Prostate gland (tissue), 2 donors: ENCODE measurements at regions not wholly inside any gene's neighbourhood (a gene's known extent, or its start where the extent isn't known, plus 50 kb on each side); places are given as distances from the start of the nearest gene placed in this dataset.

Source experiments
- DNase-seq: peaks from one replicate; pipeline ENCODE4 v3.0.0-alpha.2; 2019; ENCODE audit warnings: low spot score
- H3K27ac ChIP-seq, 2 donors: fragments of 200-600 bp; sonication (generic); 2 replicates each; pipeline ENCODE4 v1.5.1; 2017 to 2019
- H3K27me3 ChIP-seq: fragments of 200-600 bp; sonication (generic); replicated peaks from 2 replicates; pipeline ENCODE4 v1.5.1; 2019; ENCODE audit not compliant: insufficient read depth
- H3K36me3 ChIP-seq, 2 donors: fragments of 200-600 bp; sonication (generic); 1 replicate in 1 of 2; 2 replicates in 1 of 2; pipeline versions ENCODE4 v1.5.1 to v1.8.1; 2017 to 2019
- H3K4me1 ChIP-seq: fragments of 200-600 bp; sonication (generic); replicated peaks from 2 replicates; pipeline ENCODE4 v1.5.1; 2019
- H3K4me3 ChIP-seq, 2 donors: fragments of 200-600 bp; sonication (generic); 2 replicates each; pipeline ENCODE4 v1.5.1; 2017 to 2019
- H3K9me3 ChIP-seq: fragments of 200-600 bp; sonication (generic); 2 replicates; pipeline ENCODE4 v1.5.1; 2017
- CTCF ChIP-seq, 4 experiments: fragments of 200-600 bp in 2 of 4; fragments of 450-650 bp in 2 of 4; sonication (generic) in 2 of 4; IDR thresholded peaks; 1 replicate in 3 of 4; 2 replicates in 1 of 4; pipeline ENCODE4 v1.5.1; 2016 to 2019; ENCODE audit warnings: antibody characterized with exemption in 4 of 4, mild to moderate bottlenecking in 2 of 4, moderate library complexity in 2 of 4
- POLR2A ChIP-seq: fragments of 450-650 bp; IDR thresholded peaks from one replicate; pipeline ENCODE4 v1.6.1; 2016; ENCODE audit warnings: antibody characterized with exemption, mild to moderate bottlenecking
- POLR2AphosphoS5 ChIP-seq: sonication (generic); formaldehyde crosslinking; IDR thresholded peaks from one replicate; pipeline ENCODE4 v1.6.1; 2017; ENCODE audit warnings: antibody characterized with exemption
- WGBS: methylation state at CpG from one replicate; pipeline ENCODE4 v1.1.5; 2018; 5-methylcytosine and 5-hydroxymethylcytosine counted together
- intact Hi-C: fragments of 100-400 bp; cut with DNase I; formaldehyde crosslinking; loops from one replicate; pipeline ENCODE4 v1.14.2; 2022

GRCh38 chr1:94602802-94603625, 61.5 kb upstream of the F3 start:
- H3K9me3 ChIP-seq = no peaks in the 10 kb centered on the region
- no peak overlapping the region for H3K4me3 ChIP-seq
- intact Hi-C loops = no loop called here
- no peak for DNase-seq
- WGBS = 79% methylated on average over 3 of the region's 3 CpGs
- H3K4me1 ChIP-seq = no peaks in the 10 kb centered on the region
- no peaks in the 10 kb centered on the region for H3K27me3 ChIP-seq
- no peak overlapping the region for H3K27ac ChIP-seq
- H3K36me3 ChIP-seq = no peaks in the 10 kb centered on the region
- TF ChIP-seq POLR2A (no peak), POLR2AphosphoS5 (no peak), CTCF (IDR thresholded peaks at IDR 0.05) (no peak)

- Histone ChIP-seq H3K27ac (no peak overlapping the region), H3K36me3 (no peaks in the 10 kb centered on the region), H3K27me3 (no peaks in the 10 kb centered on the region), H3K4me3 (no peak overlapping the region), H3K4me1 (no peaks in the 10 kb centered on the region), H3K9me3 (no peaks in the 10 kb centered on the region)
- TF ChIP-seq POLR2AphosphoS5 (no peak), POLR2A (no peak), CTCF (IDR thresholded peaks at IDR 0.05) (no peak)
- intact Hi-C loops = no loop called here
- 41% methylated on average over 9 of the region's 9 CpGs for WGBS
- no peak for DNase-seq
These were observed 60.8 kb upstream of the F3 start for GRCh38 chr1:94602316-94602715.

- no peak overlapping the region for H3K4me3 ChIP-seq
- DNase-seq = no peak
- TF ChIP-seq CTCF (IDR thresholded peaks at IDR 0.05) (no peak), POLR2AphosphoS5 (no peak), POLR2A (no peak)
- WGBS = 79% methylated on average over 2 of the region's 2 CpGs
- no peak overlapping the region for H3K27ac ChIP-seq
- no peaks in the 10 kb centered on the region for H3K9me3 ChIP-seq
- H3K27me3 ChIP-seq = no peaks in the 10 kb centered on the region
- no peaks in the 10 kb centered on the region for H3K36me3 ChIP-seq
- H3K4me1 ChIP-seq = peaks cover under 1% of the 10 kb centered on the region
- intact Hi-C loops = no loop called here
These were observed 59.0 kb upstream of the F3 start for GRCh38 chr1:94600556-94600955.

GRCh38 chr1:94599095-94599813, 57.7 kb upstream of the F3 start:
- no peaks in the 10 kb centered on the region for H3K9me3 ChIP-seq
- no peaks in the 10 kb centered on the region for H3K27me3 ChIP-seq
- peaks cover 2% of the 10 kb centered on the region for H3K4me1 ChIP-seq
- no peaks in the 10 kb centered on the region for H3K36me3 ChIP-seq
- intact Hi-C loops = loop anchor here (2.0 to 5.0 kb wide), 4 partner anchors 42 to 203 kb away; partner anchors contain the start of gene F3
- no peak overlapping the region for H3K27ac ChIP-seq
- no peak overlapping the region for H3K4me3 ChIP-seq
- WGBS = 76% methylated on average over 11 of the region's 11 CpGs
- peak; percentile 29 for DNase-seq
- TF ChIP-seq CTCF (IDR thresholded peaks at IDR 0.05) (peak; percentile 20 to 83 (median 51)), POLR2AphosphoS5 (no peak), POLR2A (no peak)
